ENCODE measurements at regions not wholly inside any gene's neighbourhood (a gene's known extent, or its start where the extent isn't known, plus 50 kb on each side); places are given as distances from the start of the nearest gene placed in this dataset.
"Not testable (repeated sequence)": the region's sequence is repeated elsewhere in the genome, so short reads cannot be mapped to it uniquely, and the experiment has no call there.

DNA sequence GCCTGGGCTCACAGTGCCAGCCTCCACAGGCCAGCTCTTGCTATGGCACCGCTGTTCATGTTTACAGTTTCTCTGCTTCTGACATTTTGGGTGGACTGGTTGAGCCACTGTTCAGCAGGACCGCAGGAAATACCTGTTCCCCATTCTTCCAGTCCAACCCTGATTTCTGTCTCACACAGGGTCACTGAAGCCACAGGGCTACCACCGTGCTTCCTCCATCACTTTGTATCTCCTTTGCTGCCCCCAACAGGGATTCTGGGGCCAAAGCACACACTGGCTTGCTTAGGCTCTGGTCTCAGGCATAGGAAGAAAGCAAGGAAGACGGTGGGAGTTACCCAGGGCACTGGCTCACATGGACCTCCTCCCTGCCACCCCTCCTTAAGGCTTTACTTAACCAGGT, 164.5 kb downstream of the UNC5CL start:
- TF ChIP-seq, protein P1, sequence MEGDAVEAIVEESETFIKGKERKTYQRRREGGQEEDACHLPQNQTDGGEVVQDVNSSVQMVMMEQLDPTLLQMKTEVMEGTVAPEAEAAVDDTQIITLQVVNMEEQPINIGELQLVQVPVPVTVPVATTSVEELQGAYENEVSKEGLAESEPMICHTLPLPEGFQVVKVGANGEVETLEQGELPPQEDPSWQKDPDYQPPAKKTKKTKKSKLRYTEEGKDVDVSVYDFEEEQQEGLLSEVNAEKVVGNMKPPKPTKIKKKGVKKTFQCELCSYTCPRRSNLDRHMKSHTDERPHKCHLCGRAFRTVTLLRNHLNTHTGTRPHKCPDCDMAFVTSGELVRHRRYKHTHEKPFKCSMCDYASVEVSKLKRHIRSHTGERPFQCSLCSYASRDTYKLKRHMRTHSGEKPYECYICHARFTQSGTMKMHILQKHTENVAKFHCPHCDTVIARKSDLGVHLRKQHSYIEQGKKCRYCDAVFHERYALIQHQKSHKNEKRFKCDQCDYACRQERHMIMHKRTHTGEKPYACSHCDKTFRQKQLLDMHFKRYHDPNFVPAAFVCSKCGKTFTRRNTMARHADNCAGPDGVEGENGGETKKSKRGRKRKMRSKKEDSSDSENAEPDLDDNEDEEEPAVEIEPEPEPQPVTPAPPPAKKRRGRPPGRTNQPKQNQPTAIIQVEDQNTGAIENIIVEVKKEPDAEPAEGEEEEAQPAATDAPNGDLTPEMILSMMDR (IDR thresholded peaks at IDR 0.05; ENCODE audit: insufficient read depth, low read length, poor library complexity, severe bottlenecking), result peak; percentile 12
- TF ChIP-seq EZH2phosphoT487 (conservative IDR thresholded peaks at IDR 0.05; ENCODE audit: low read length), result no peak
- H3K9ac ChIP-seq (ENCODE audit: low read length), result no peak overlapping the region
- H3K27me3 ChIP-seq (ENCODE audit: low read length), result no peaks in the 10 kb centered on the region

DNA sequence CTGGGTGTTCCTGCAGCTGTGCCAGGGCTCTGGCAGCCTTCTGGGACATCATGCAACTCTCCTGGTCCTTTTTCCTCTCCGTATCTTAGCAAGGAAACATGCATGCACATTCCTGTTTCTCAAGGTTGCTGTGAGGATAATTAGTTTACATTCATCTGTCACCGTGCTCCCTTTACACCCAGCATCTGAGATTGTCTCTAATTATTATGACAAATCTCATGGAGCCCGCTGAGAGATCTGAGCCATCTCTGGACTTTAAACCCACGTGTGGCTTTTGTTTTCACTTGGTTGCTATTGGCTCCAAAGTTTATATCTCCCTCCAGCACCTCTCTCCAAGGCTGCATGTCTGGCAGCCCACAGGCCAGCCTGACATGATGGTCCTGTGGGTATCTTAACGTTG, 167.6 kb downstream of the UNC5CL start:
- no peaks in the 10 kb centered on the region for H4K20me1 ChIP-seq (ENCODE audit: low read depth, low read length)
- no peak overlapping the region for H3K4me2 ChIP-seq (ENCODE audit: low read depth, low read length, poor library complexity, severe bottlenecking)
- H3K4me3 ChIP-seq (ENCODE audit: insufficient read depth, low read length, poor library complexity, severe bottlenecking), result no peak overlapping the region
- no peak for TF ChIP-seq EZH2phosphoT487 (conservative IDR thresholded peaks at IDR 0.05; ENCODE audit: low read length)
- TF ChIP-seq, protein P1 (IDR thresholded peaks at IDR 0.05; ENCODE audit: insufficient read depth, low read length, poor library complexity, severe bottlenecking), result no peak
- no peaks in the 10 kb centered on the region for H3K9me3 ChIP-seq (ENCODE audit: insufficient read depth, low read length)
- no peaks in the 10 kb centered on the region for H3K27me3 ChIP-seq (ENCODE audit: low read length)
- no peak overlapping the region for H3K9ac ChIP-seq (ENCODE audit: low read length)
- H3F3A ChIP-seq (ENCODE audit: insufficient read depth), result no peaks in the 10 kb centered on the region
- H3K27ac ChIP-seq (ENCODE audit: low read depth, low read length), result no peak overlapping the region
- H3K9me2 ChIP-seq (replicated peaks; ENCODE audit: insufficient read depth, low read length), result no peaks in the 10 kb centered on the region
- H3K36me3 ChIP-seq (ENCODE audit: low read length), result no peaks in the 10 kb centered on the region
- no peaks in the 10 kb centered on the region for H3K79me2 ChIP-seq (ENCODE audit: insufficient read depth, low read length)
- no peak overlapping the region for H2AFZ ChIP-seq (ENCODE audit: low read depth, low read length, severe bottlenecking)

More for the DNA sequence above, 164.5 kb downstream of the UNC5CL start:
- H3K9me2 ChIP-seq (replicated peaks; ENCODE audit: insufficient read depth, low read length), result no peaks in the 10 kb centered on the region
- no peak overlapping the region for H3K4me3 ChIP-seq (ENCODE audit: insufficient read depth, low read length, poor library complexity, severe bottlenecking)
- no peak overlapping the region for H3K27ac ChIP-seq (ENCODE audit: low read depth, low read length)
- no peak overlapping the region for H2AFZ ChIP-seq (ENCODE audit: low read depth, low read length, severe bottlenecking)
- no peaks in the 10 kb centered on the region for H3K36me3 ChIP-seq (ENCODE audit: low read length)
- H3F3A ChIP-seq (ENCODE audit: insufficient read depth), result no peaks in the 10 kb centered on the region
- H3K79me2 ChIP-seq (ENCODE audit: insufficient read depth, low read length), result no peaks in the 10 kb centered on the region
- H3K4me2 ChIP-seq (ENCODE audit: low read depth, low read length, poor library complexity, severe bottlenecking), result no peak overlapping the region
- H3K9me3 ChIP-seq (ENCODE audit: insufficient read depth, low read length), result no peaks in the 10 kb centered on the region
- H4K20me1 ChIP-seq (ENCODE audit: low read depth, low read length), result no peaks in the 10 kb centered on the region

DNA sequence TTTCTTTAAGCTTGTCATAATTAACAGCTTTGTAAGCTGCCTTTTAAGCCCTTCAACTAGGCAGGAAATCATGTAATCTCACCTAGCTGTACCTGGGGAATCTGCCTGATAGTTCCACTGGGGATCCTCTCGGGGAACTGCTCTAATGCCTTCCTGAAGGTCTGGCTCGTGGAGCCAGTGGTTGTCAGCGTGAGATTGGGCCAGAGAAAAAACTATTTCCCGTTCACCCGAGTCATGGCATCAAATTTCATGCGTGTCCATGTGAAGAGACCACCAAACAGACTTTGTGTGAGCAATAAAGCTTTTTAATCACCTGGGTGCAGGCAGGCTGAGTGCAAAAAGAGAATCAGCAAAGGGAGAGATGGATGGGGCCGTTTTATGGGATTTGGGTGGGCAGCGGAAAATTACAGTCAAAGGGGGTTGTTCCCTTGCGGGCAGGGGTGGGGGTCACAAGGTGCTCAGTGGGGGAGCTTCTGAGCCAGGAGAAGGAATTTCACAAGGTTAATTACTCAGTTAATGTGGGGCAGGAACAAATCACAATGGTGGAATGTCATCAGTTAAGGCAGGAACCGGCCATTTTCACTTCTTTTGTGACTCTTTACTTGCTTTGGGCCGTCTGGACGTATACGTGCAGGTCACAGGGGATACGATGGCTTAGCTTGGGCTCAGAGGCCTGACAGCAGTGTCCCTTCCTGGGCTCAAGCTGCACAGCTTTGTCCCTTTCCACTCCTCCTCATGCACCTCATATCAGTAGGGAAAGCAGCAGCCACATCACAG, 170.7 kb downstream of the UNC5CL start:
- H3K9ac ChIP-seq (ENCODE audit: low read length); H3K9me3 ChIP-seq (ENCODE audit: insufficient read depth, low read length); H4K20me1 ChIP-seq (ENCODE audit: low read depth, low read length); H3K36me3 ChIP-seq (ENCODE audit: low read length); H3K27ac ChIP-seq (ENCODE audit: low read depth, low read length); H3K9me2 ChIP-seq (replicated peaks; ENCODE audit: insufficient read depth, low read length); H3K4me2 ChIP-seq (ENCODE audit: low read depth, low read length, poor library complexity, severe bottlenecking); H2AFZ ChIP-seq (ENCODE audit: low read depth, low read length, severe bottlenecking); H3K79me2 ChIP-seq (ENCODE audit: insufficient read depth, low read length); H3K4me3 ChIP-seq (ENCODE audit: insufficient read depth, low read length, poor library complexity, severe bottlenecking); H3K27me3 ChIP-seq (ENCODE audit: low read length); H3F3A ChIP-seq (ENCODE audit: insufficient read depth): not testable (repeated sequence)

DNA sequence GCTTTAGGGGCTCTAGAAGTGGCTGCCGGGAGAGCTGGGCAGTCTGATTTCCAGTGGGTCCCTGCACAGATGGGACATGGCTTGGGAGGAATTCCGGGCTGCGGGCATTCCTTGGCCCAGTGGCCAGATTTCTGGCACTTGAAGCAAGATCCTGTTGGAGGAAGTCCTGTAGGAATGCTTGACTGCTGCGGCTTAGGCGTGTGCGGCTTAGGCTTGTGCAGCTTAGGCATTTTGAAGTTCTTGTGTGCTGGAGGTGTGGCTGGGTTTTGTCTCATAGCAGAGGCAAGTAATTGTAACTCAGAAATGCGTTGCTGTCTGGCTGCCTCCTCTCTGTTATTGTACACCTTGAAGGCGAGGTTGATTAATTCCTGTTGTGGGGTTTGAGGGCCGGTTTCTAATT, 171.5 kb downstream of the UNC5CL start:
- not testable (repeated sequence) for H3K9me2 ChIP-seq (replicated peaks; ENCODE audit: insufficient read depth, low read length); H2AFZ ChIP-seq (ENCODE audit: low read depth, low read length, severe bottlenecking); H4K20me1 ChIP-seq (ENCODE audit: low read depth, low read length); H3K27me3 ChIP-seq (ENCODE audit: low read length); H3K9me3 ChIP-seq (ENCODE audit: insufficient read depth, low read length); H3F3A ChIP-seq (ENCODE audit: insufficient read depth); H3K9ac ChIP-seq (ENCODE audit: low read length); H3K4me2 ChIP-seq (ENCODE audit: low read depth, low read length, poor library complexity, severe bottlenecking); H3K79me2 ChIP-seq (ENCODE audit: insufficient read depth, low read length); H3K36me3 ChIP-seq (ENCODE audit: low read length); H3K4me3 ChIP-seq (ENCODE audit: insufficient read depth, low read length, poor library complexity, severe bottlenecking); H3K27ac ChIP-seq (ENCODE audit: low read depth, low read length)

DNA sequence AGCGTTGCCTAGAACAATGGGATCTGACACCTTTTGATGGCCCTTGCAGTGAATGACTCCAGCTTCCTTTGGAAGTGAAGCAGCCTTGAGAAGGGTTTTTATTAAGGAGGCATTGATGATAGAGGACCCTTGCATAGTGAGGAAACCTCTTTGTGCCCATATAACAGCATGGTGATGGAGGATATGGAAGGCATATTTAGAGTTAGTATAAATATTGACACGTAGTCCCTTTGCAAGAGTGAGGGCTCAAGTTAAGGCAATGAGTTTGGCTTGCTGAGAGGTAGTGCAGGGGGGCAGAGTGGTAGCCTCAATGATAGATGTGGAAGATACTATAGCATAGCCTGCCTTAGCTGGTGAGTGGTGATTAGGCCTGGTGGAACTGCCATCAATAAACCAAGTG, 173.8 kb downstream of the UNC5CL start:
- H3K4me3 ChIP-seq (ENCODE audit: insufficient read depth, low read length, poor library complexity, severe bottlenecking); H3K27me3 ChIP-seq (ENCODE audit: low read length); H3K27ac ChIP-seq (ENCODE audit: low read depth, low read length); H4K20me1 ChIP-seq (ENCODE audit: low read depth, low read length); H3K79me2 ChIP-seq (ENCODE audit: insufficient read depth, low read length); H2AFZ ChIP-seq (ENCODE audit: low read depth, low read length, severe bottlenecking); H3K4me2 ChIP-seq (ENCODE audit: low read depth, low read length, poor library complexity, severe bottlenecking); H3K9me2 ChIP-seq (replicated peaks; ENCODE audit: insufficient read depth, low read length); H3F3A ChIP-seq (ENCODE audit: insufficient read depth); H3K9ac ChIP-seq (ENCODE audit: low read length); H3K36me3 ChIP-seq (ENCODE audit: low read length); H3K9me3 ChIP-seq (ENCODE audit: insufficient read depth, low read length): not testable (repeated sequence)
